HG03045 (cell line): ENCODE measurements at regions not wholly inside any gene's neighbourhood (a gene's known extent, or its start where the extent isn't known, plus 50 kb on each side); places are given as distances from the start of the nearest gene placed in this dataset.

ENCODE experiments used
- ATAC-seq: cut with Tn5 transposase; IDR thresholded peaks from one replicate; pipeline ENCODE4 v1.9.1; 2021; ENCODE audit warnings: mild to moderate bottlenecking, moderate library complexity; ENCODE audit not compliant: unreplicated experiment

DNA sequence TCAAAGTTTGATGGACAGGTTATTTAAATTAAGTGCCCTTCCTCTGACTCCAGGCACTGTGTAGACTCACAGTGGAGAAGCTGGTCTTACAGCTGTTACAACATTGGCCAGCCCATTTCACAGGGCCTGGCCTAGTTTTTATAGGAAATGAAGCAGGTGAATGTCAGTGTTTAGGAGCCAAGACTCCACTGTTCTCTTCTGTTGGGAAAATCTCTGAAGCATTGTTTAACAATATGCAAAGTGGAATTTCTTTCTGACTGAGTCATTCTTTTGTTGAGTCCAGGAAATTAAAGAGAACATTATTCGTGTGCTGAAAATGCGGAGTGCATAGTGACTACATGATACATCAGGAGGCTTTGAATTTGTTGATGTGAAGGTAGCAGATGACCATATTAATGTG is 64.7 kb downstream of the ARRDC4 start:
- no peak for ATAC-seq

DNA sequence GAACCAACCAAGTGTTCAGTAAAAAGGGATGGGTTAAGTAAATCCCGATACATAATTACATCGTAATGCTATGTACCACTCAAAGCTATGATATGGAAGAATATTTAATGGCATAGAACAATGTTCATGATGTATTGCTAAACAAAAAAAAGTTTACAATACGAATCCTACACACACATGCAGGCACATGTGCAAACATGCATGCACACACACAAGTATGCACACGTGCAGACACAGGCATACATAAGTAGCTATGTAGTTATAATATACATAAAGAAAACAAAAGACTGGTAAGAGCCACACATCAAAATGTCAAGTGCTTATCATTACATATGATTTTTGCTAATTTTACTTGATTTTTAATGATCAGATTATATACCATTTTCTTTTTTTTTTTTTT is 74.2 kb downstream of the ARRDC4 start:
- no peak for ATAC-seq

DNA sequence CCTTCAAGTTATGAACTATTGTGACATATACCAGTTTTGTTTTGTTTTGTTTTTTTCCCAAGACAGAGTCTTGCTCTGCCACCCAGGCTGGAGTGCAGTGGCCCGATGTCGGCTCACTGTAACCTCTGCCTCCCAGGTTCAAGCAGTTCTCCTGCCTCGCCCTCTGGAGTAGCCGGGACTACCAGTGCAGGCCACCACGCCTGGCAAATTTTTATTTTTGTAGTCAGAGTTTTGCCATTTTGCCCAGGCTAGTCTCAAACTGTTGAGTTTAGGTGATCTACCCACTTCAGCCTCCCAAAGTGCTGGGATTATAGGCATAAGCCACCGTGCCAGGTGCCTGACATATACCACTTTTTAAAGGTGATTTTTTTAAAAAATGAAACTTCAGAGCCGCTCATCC is 74.6 kb downstream of the ARRDC4 start:
- no peak for ATAC-seq

DNA sequence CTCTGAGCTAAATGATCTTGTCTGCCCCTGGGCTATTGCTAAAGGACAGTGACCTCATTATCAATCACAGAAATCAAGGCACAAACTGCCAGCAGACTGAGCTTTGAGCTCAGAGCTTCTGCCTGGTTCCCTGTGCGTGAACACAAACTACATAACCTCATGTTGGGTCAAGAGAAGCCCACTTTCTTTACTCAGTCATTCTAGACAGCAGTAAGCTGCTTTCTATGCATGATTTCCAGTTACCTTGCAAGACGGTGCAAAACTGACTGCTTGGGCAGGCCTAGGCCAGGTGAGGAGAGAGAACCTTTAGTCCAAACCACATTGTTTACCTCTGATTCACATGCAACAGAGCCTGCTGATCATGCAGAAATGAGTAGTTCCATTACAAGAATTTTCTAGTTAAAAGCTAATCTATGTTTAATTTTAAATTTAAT is 75.1 kb downstream of the ARRDC4 start:
- no peak for ATAC-seq

DNA sequence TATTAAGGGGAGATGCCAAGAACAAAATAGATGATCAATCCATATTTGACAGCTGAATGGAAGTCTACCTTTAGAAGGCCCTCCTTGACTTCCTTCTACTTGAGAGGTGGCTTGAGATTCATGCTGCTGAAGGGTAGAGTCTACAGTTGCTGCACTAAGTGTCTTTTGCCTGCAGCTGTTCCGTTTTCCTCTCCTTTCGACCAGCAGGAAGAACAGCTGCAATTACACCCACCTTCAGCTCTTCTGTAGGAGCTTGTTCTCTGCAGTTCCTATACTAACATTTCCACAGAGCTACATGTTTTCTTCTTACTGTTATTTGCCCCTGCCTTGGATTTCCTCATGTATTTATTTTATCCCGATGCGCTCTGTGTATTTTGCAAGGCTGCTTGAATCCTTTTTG is 79.1 kb downstream of the ARRDC4 start:
- ATAC-seq, result no peak

DNA sequence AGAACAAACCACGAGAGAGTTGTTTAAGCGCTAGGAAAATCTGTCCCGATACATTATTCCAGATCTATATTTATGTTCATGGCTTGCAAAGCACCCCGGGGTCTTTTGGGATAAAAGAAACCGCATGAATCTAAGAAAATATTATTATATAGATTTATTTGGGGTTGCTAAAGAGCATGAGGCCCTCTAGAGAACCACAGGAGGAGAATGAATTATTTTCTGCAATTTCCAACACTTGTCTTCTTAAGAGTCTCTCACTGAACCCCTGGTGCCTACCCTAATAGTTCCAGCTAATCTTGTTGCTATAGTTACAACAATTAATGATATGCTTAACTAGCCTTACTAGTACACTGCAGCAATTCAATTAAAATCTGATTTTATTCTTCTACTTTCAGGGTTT is 79.6 kb downstream of the ARRDC4 start:
- ATAC-seq, result no peak

DNA sequence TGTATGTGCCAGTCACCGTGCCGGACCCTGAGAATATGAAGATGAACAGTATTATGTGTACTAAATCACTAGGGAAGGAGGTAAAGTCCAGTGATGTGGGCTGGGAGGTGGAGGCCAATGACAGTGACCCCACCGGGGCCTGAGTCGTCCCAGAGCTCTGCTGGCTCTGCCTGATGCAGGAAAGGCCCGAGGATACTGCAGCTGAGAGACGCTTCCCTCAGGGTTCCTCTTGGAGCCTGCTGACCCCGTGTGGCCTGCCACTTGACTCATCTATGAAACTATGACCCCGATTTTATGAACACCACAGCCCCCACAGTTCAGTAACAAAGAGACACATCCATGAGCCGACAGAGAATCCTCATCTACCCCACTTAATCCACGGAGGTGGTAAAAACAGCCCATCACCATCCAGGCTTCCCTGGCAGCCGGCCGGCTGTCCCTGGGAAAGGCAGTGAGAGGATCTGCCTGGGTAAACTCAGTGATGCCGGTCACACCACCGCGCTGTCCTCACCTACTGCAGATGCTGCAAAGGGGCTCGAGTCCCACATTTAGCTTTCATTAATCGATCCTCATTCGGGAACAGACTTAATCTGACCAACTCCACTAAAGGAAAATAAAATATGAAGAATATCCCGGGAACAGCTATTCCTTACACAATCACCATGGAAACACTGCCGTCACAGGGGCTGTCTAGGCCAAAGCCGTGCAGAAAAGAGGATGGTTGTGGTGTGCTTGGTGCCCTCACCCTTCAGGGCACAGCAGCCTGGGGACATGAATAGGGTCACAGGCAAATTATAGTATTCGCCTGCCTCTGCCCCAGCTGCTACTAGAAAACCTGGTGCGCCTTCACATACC is 82.9 kb downstream of the ARRDC4 start:
- no peak for ATAC-seq

DNA sequence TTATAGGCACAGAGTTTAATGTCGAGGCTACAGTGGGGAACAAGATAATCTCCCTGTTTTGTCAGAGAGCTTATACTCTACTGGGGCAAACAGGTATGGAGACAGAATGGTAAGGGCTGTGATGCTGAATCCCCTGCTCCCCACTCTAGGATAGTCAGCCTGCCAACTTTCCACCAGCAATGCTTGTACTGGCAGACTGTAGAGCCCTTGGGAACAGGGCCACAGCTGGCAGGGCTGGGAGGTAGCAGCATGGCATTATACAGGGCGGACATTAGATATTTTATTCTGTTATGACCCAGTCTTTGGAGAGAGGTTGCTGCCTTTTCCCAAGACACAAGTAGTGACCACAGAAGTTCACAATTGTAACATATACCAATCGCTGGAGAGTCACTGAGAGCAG is 91.2 kb downstream of the ARRDC4 start:
- ATAC-seq, result no peak

DNA sequence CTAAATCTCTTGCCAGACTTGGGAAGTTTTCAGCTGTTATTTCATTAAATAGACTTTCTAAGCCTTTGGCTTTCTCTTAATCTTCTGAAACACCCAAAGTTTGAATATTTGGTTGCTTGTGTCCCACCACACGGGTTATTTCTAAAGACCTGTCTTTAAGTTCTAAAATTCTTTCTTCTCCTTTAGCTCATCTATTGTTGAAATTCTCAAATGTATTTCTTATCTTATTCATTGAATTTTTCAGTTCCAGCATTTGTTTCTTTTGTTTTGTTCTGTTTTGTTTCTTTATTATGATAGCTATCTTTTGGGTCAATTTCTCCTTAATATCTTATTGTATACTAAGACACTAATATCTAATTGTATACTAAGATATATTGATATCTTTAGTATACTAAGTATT is 97.0 kb downstream of the ARRDC4 start:
- no peak for ATAC-seq

DNA sequence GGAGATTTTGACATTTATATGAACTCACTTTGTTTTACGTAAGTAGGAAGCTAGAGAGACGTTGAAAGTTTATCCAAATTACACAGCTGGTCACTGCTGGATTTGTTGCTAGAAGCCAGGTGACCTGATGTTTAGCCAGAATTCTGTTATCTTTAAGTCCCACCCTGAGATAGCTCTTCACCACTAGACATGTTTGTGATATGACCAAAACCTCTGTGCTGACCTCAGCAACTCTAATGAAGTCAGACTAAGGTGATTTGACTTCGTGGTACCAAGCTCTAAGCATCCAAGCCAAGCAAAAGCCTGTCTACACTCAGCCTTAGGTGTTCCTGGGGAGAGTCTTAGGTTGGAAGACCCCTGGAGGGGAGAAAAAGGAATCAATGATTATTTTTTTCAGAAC is 102.4 kb downstream of the ARRDC4 start:
- ATAC-seq, result no peak

DNA sequence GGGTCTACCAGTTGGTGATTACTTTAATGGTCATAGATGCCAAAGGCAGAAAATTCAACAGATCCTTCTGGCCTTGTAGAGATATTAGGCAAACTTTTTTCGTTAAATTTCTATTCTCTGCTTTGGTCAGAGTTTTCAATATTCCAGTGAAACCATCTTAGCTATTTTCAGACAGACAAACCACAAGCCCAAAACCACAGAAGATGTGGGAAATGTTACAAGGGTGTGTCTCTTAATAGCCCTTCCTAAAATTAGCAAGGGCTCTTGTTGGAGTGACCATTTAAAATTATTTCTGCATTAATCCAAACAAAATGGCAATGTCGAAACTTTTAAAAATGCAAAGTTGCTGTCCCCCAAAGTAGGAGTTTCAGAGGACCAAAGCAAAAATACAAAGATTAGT is 102.8 kb downstream of the ARRDC4 start:
- no peak for ATAC-seq

DNA sequence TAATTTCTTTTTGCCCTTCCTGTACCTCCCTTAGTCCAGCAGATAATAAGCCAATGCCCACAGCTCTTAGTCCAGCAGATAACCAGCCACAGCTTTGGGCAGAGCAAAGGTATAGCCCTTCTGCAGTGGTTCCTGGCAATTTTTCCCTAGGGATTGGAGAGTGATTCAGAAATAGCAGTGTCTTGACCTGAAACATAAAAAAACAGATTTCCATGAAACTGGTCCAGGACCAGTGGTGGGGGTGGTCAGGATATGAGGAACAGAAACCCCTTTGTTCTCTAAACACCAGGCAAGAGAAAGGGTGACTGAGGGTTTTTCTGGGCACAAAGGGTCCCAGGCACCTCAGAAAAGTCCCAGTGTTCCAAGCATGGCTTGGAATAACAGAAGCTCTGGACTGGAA is 103.4 kb downstream of the ARRDC4 start:
- ATAC-seq, result no peak

DNA sequence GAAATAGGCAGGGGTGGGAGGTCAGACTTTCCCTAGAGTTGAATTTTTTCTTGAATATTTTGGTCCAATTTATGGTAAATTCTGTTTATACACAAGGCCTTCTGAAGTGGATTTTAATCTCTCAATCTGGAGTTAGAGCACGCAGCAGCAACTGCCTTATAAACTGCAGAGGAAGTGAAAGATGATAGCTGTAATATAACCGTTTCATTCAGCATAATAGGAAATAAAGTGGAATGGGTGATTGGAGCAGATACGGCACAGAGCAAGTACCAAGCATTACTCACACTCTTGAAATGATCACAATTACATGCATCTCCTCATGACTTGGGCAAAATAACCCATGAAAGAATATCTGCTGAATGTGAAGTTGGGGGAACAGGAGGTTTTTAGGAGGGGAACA is 106.8 kb downstream of the ARRDC4 start:
- no peak for ATAC-seq

DNA sequence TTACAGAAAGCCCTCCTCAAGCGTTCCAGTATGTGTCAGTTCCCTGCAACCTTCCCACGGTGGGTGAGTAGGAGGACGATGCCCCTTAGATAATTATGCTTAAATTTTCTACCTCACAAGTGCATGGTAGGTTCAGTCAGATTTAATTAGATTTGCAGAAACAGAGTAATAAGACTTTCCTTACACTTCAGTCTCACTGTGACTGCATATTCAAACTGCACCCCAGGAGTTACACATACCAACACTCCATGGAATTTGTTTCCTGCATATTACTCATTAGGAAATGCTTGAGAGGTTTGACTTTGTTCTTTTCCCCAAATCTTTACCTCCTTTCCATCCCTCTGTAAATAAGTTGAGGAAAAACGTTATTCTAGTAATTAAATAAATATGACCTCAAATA is 108.8 kb downstream of the ARRDC4 start:
- no peak for ATAC-seq

DNA sequence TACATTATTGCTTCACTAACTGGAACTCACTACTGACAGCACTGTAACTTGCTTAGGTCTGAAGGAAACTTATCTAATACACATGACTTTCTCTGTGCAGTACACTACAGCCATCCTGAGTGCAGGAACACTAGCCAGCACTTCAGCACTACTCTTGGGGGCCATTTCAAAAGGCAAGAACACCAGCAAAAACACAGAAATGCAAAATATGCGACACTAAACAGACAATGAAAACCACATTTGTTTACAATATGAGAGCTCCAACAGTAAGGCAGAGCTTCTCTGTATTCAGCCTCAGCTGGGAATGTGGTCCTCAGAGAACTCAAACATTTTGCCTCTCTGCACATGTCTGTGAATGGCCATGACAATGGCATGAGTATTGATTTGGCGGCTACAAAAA is 109.6 kb downstream of the ARRDC4 start:
- no peak for ATAC-seq

DNA sequence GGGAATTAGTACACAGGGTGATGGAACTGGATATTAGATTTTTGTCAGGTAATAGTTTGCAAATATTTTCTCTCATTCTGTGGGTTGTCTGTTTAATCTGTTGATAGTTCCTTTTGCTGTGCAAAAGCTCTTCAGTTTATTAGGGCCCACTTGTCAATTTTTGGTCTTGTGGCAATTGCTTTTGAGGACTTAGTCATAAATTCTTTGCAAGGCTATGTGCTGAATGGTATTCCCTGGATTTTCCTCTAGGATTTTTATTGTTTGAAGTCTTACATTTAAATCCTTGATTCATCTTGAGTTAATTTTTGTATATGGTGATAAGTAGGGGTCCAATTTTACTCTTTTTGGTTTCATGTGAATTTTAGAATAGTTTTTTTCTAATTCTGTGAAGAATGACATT is 111.3 kb downstream of the ARRDC4 start:
- ATAC-seq, result no peak

DNA sequence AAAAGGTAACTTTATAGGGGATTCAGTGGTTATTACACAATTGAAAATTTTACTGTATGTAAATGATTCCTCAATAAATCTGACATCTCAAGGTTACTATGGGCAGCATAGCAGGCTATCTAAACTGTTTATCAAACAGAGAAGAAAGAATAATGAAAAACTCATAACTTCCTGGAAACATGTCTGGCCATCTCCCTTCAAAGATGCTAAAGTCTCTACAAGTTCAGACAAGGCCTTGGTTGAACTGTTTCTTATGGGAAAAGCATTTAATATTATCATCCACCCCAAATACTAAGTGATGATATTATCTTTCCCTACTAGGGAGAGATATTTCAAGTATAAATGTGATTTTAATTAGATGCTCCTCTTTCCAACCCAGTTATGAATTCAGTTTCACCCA is 114.9 kb downstream of the ARRDC4 start:
- no peak for ATAC-seq

DNA sequence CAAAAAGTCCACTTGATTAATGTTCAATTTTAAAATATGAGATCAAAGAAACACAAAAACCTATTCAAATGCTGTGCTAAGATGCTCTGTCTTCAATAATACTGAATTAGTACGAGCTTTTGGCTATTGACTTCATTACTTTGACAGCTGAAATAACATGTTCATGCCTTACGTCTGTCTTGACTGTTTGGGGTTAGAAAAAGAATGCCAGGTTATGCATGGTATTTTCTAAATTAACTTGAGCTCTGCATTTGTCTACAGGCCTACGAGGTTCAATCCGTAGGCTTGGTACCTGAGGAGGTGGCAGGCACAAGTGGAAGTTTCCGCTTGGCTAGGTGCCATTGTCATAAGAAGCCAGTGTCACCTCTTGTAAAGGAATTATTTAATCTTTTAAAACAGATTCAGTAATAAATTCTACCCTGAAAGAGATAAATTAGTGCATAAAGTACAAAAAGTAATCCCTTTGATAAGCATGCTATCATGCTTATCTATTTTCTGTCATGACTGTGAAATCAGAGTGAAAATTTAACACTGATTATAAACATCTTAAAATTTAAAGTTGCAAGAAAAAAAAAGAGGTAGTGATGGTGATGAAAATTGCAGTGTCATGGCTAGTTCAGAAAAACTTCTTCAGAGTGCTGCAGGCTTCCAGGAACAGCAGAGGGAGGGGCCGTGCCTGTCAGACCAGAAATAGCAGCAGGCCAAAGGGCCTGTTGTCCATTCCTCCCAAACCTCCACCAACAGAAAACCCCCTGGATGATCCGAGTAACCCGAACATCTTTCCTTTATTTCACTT is 115.7 kb downstream of the ARRDC4 start:
- ATAC-seq, result no peak

DNA sequence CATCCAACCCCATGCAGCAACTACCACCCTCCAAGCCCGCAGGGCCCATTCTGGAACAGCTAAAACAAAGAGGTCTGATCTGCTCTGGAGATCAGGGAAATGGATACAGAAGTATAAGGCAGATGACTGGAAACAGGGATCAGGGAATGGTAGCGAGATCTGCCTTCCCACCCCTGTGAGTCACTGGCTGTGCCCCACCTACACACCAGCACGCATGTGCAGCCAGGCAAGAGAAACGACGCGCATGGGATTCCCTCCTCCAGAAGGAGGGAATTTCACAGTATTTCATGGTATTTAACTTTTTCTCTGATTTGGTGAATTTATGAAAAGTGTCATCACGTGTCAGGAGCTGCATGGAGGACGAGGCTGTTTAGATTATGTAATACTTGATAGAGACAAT is 116.7 kb downstream of the ARRDC4 start:
- no peak for ATAC-seq

DNA sequence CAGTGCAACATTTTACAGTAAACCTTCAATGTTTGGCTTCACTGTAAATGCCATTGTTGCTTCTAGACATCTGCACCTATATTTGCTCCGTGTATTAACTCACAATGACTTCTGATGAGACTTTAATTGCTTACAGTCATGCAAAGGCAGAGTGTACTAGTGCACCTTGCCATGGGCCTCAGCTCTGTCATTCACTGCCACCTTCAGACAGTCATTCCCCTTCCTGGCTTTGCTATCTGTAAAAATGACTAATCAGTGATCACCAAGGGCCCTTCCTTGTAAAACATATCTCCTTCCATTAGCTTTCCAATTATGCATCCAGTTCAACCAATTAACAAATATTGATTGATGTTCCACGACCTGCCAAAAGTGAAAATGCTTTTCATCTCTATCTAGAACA is 120.3 kb downstream of the ARRDC4 start:
- ATAC-seq, result no peak

DNA sequence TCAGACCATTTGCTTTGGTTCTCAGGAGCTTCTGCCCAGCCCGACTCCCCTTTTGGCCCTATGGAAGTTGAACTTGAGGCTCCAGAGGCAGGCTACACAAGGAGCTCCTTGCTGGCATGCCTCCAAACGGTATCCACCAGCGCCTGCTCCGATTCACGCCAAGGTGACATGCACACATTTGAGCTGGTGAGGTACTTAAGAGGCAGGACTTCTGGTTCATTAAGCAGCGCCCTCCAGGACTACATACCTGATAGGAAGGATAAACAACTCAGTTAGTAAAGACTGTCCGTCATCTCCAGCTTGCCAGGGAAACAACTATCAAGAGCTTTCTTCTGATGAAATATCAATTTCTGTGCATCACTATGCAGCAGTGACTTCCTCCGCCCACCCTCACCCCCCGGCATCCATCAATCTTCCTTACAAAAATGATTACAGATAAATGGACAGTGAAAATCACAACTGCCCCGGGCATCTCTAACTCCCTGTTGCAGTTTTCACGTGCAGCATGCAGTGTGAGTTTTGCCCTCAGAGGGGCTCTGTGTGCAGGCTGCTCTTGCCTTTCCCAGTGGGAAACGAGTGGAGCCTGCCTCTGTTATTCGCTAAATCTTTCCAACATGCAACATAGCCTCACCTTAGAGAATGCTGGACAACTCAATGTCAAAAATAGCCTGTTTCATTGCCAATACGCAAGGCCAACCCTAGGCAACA is 122.9 kb downstream of the ARRDC4 start:
- ATAC-seq, result no peak
